Heart left ventricle (tissue), 16 donors: ENCODE measurements at regions not wholly inside any gene's neighbourhood (a gene's known extent, or its start where the extent isn't known, plus 50 kb on each side); places are given as distances from the start of the nearest gene placed in this dataset.

Experiments
- ATAC-seq, 4 donors: fragments of 200-7000 bp; cut with Tn5 transposase; one replicate each; pipeline ENCODE4 v1.9.1; 2020 to 2022; ENCODE audit warnings: moderate library complexity in 4 of 4, mild to moderate bottlenecking in 3 of 4, moderate number of reproducible peaks in 1 of 4
- DNase-seq, 5 donors: peaks; one replicate each; pipeline ENCODE4 v3.0.0-alpha.2; 2020
- H3K27ac ChIP-seq, 12 donors: fragments of 200-600 bp; sonication (generic) in 4 of 12; one replicate each; pipeline versions ENCODE4 v1.5.0 to v1.8.0; 2016 to 2022; ENCODE audit warnings: mild to moderate bottlenecking in 2 of 12
- H3K27me3 ChIP-seq, 9 donors: fragments of 200-600 bp; sonication (generic) in 2 of 9; one replicate each; pipeline versions ENCODE4 v1.5.1 to v1.8.0; 2016 to 2022; ENCODE audit warnings: mild to moderate bottlenecking in 3 of 9
- H3K36me3 ChIP-seq, 9 donors: fragments of 200-600 bp; sonication (generic) in 2 of 9; one replicate each; pipeline versions ENCODE4 v1.5.0 to v1.8.0; 2018 to 2022; ENCODE audit warnings: mild to moderate bottlenecking in 2 of 9
- H3K4me1 ChIP-seq, 12 donors: fragments of 200-600 bp; sonication (generic) in 4 of 12; one replicate each; pipeline versions ENCODE4 v1.5.0 to v1.8.0; 2016 to 2022; ENCODE audit warnings: mild to moderate bottlenecking in 3 of 12
- H3K4me3 ChIP-seq, 12 donors: fragments of 200-600 bp; sonication (generic) in 4 of 12; one replicate each; pipeline versions ENCODE4 v1.5.0 to v1.8.0; 2017 to 2022; ENCODE audit warnings: mild to moderate bottlenecking in 9 of 12, moderate library complexity in 4 of 12
- H3K9me3 ChIP-seq, 12 donors: fragments of 200-600 bp; sonication (generic) in 4 of 12; one replicate each; pipeline versions ENCODE4 v1.5.0 to v1.8.0; 2016 to 2022; ENCODE audit warnings: mild to moderate bottlenecking in 1 of 12
- CTCF ChIP-seq, 12 donors: fragments of 200-600 bp; sonication (generic) in 4 of 12; IDR thresholded peaks; one replicate each; pipeline versions ENCODE4 v1.5.0 to v1.8.0; 2018 to 2022; ENCODE audit warnings: antibody characterized with exemption in 12 of 12, mild to moderate bottlenecking in 5 of 12
- POLR2A ChIP-seq, 2 donors: fragments of 450-650 bp; IDR thresholded peaks; one replicate each; pipeline ENCODE4 v1.6.1; 2017; ENCODE audit warnings: antibody characterized with exemption in 2 of 2, mild to moderate bottlenecking in 2 of 2, moderate library complexity in 2 of 2
- WGBS, 4 donors: extraction: QIAGEN DNeasy Blood & Tissue Kit in 2 of 4; methylation state at CpG; one replicate each; pipeline versions ENCODE4 v1.1.5 to v1.1.7; 2013 to 2018; 5-methylcytosine and 5-hydroxymethylcytosine counted together
- intact Hi-C, 10 donors: fragments of 100-400 bp; cut with DNase I; formaldehyde crosslinking; loops; one replicate each; pipeline versions ENCODE4 v1.11.1 to v1.14.2; 2022
- donor health status: ischemic (EF 13 %, LVEDD 7.1; RV severe dilation, severe dysfunction).
- donor health status: healthy with polysubstance abuse.
- donor health status: DM: no; HTN: yes; CAD: no.
- donor health status: DM: no; HTN: no; CAD: no.
- donor health status: ischemic (EF 25% LVEDD 6.9; RV normal size, moderate dysfunction).
- donor health status: ischemic (EF 25% LVEDD 5.7; RV mildly dilated, moderate dysfunction).
- donor health status: healthy.
- donor health status: DM: yes; HTN: yes; CAD: no.
- donor health status: ischemic (EF 35%, LVEDD 5.7; RV mildly dilated, moderate dysfunction).
- donor health status: nonischemic (EF 11% LVEDD 7.7; RV severe dilation, severe dysfunction).
- donor health status: DM: yes; HTN: yes; CAD: no.
- donor health status: PGD.
- donor health status: ischemic (EF 29% LVEDD 5.4; RV normal size, mild dysfunction).
- donor health status: nonischemic (EF 23%, LVEDD 6.1; RV moderate dilation, normal function).

GRCh38 chr1:47631411-47631995, 193.7 kb downstream of the FOXD2 start:
- Histone ChIP-seq H3K36me3 (no peaks in the 10 kb centered on the region), H3K27me3 (peaks cover 0 to 30% (median 0%) of the 10 kb centered on the region in 9 donors), H3K4me3 (no peak overlapping the region), H3K27ac (no peak overlapping the region), H3K9me3 (no peaks in the 10 kb centered on the region), H3K4me1 (no peaks in the 10 kb centered on the region)
- intact Hi-C loops = no loop called here
- TF ChIP-seq POLR2A (IDR thresholded peaks at IDR 0.05) (no peak), CTCF (IDR thresholded peaks at IDR 0.05) (no peak)
- WGBS, 4 donors = 68 to 82% (median 70%) methylated on average over 16 to 17 of the region's 17 CpGs
- ATAC-seq = no peak
- no peak for DNase-seq

DNA sequence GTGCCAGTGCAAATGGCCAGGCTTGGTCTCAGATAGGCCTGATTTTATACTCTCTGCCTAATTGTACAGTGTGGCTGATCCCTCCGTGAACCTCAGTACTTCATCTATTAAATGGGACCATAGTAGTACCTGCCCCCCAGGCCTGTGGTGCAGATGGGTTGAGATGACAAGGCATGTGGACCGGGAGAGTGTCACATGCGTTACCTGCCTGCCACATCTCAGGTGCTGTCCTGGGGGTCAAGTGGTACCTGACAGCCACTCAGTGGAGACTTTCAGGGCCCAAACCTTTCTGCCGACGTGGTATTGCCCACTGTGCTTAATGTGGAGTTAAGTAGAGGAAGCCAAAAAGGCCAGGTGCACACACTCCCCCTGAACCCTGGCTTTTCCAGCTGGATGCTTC, 197.3 kb downstream of the FOXD2 start:
- no peak for DNase-seq
- intact Hi-C loops = no loop called here
- ATAC-seq = no peak
- Histone ChIP-seq H3K27me3 (peaks cover 0 to 31% (median 0%) of the 10 kb centered on the region in 9 donors), H3K9me3 (no peaks in the 10 kb centered on the region), H3K4me3 (no peak overlapping the region), H3K36me3 (no peaks in the 10 kb centered on the region), H3K4me1 (no peaks in the 10 kb centered on the region), H3K27ac (no peak overlapping the region)
- 83 to 94% (median 86%) methylated on average over 4 to 5 of the region's 5 CpGs for WGBS, 4 donors
- TF ChIP-seq POLR2A (IDR thresholded peaks at IDR 0.05) (no peak), CTCF (IDR thresholded peaks at IDR 0.05) (no peak)

GRCh38 chr1:47635597-47635996, 197.8 kb downstream of the FOXD2 start:
- DNase-seq = no peak
- ATAC-seq = no peak
- WGBS, 4 donors = 69 to 77% (median 74%) methylated on average over 2 of the region's 2 CpGs
- no peaks in the 10 kb centered on the region for H3K9me3 ChIP-seq
- no peak overlapping the region for H3K4me3 ChIP-seq
- H3K27ac ChIP-seq = no peak overlapping the region
- intact Hi-C loops = no loop called here
- no peaks in the 10 kb centered on the region for H3K4me1 ChIP-seq
- TF ChIP-seq POLR2A (IDR thresholded peaks at IDR 0.05) = no peak
- TF ChIP-seq CTCF (IDR thresholded peaks at IDR 0.05) = no peak
- H3K27me3 ChIP-seq = peaks cover 0 to 33% (median 0%) of the 10 kb centered on the region in 9 donors
- no peaks in the 10 kb centered on the region for H3K36me3 ChIP-seq

DNA sequence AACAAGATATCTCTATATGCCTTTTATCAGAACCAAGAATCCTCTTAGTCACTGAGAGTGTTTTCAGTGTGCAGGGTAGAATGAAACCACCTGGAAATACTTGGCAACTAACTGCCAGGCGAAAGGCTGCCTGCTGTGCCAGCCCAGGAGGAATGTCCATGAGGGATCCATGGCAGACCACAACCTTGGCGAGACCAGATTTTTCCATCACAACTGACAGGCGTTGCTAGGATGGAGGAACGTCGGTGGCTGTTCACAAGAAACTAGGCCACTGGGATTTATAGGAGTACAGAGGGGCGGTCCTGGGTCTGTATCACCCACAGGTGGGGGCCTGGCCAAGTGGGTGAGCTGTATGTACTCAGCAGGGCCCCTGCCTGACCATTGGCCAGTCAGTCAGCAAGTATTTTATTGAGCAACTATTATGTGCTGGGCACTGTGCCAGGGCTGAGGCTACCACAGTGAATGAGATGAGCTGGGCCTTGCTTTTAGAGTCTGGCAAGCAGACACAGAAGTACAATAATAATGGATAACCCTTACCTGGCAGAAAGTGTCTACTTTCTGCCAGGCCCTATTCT, 199.4 kb downstream of the FOXD2 start:
- DNase-seq (no peak), ATAC-seq (no peak)
- WGBS, 4 donors = 78 to 96% (median 86%) methylated on average over 6 of the region's 6 CpGs
- Histone ChIP-seq H3K9me3 (no peaks in the 10 kb centered on the region), H3K4me1 (no peaks in the 10 kb centered on the region), H3K27ac (no peak overlapping the region), H3K27me3 (peaks cover 0 to 19% (median 0%) of the 10 kb centered on the region in 9 donors), H3K36me3 (no peaks in the 10 kb centered on the region), H3K4me3 (no peak overlapping the region)
- TF ChIP-seq CTCF (IDR thresholded peaks at IDR 0.05) = no peak
- no peak for TF ChIP-seq POLR2A (IDR thresholded peaks at IDR 0.05)
- intact Hi-C loops = no loop called here
